ENCODE measurements at regions not wholly inside any gene's neighbourhood (a gene's known extent, or its start where the extent isn't known, plus 50 kb on each side); places are given as distances from the start of the nearest gene placed in this dataset.

- no peak for ATAC-seq
Observed at GRCh38 chr12:92492291-92492690, 210.5 kb upstream of the PLEKHG7 start.

- no peak for ATAC-seq
Observed at GRCh38 chr12:92489781-92490180, 213.0 kb upstream of the PLEKHG7 start.

GRCh38 chr12:92488735-92489134, 214.1 kb upstream of the PLEKHG7 start:
- peak in 1 of 2 donors; percentile 27 for ATAC-seq

GRCh38 chr12:92487138-92487485, 215.7 kb upstream of the PLEKHG7 start:
- no peak for ATAC-seq

GRCh38 chr12:92486443-92487137, 216.2 kb upstream of the PLEKHG7 start:
- ATAC-seq: no peak

- no peak for ATAC-seq
Observed at GRCh38 chr12:92485351-92486348, 217.1 kb upstream of the PLEKHG7 start.

GRCh38 chr12:92482599-92482998, 220.2 kb upstream of the PLEKHG7 start:
- no peak for ATAC-seq

- ATAC-seq: no peak
Observed at GRCh38 chr12:92481066-92481465, 221.7 kb upstream of the PLEKHG7 start.

GRCh38 chr12:92478692-92479091, 224.1 kb upstream of the PLEKHG7 start:
- no peak for ATAC-seq

GRCh38 chr12:92476844-92477243, 225.9 kb upstream of the PLEKHG7 start:
- no peak for ATAC-seq

- ATAC-seq: no peak
Observed at GRCh38 chr12:92473564-92473963, 229.2 kb upstream of the PLEKHG7 start.

- ATAC-seq: no peak
Observed at GRCh38 chr12:92472201-92472600, 230.6 kb upstream of the PLEKHG7 start.

GRCh38 chr12:92471551-92471950, 231.2 kb upstream of the PLEKHG7 start:
- ATAC-seq: no peak

- peak; percentile 94 to 97 for ATAC-seq
Observed at GRCh38 chr12:92470608-92471021, 232.2 kb upstream of the PLEKHG7 start.

- no peak for ATAC-seq
Observed at GRCh38 chr12:92469837-92470236, 233.0 kb upstream of the PLEKHG7 start.

GRCh38 chr12:92468358-92469020, 234.3 kb upstream of the PLEKHG7 start:
- no peak for ATAC-seq

GRCh38 chr12:92467886-92468285, 234.9 kb upstream of the PLEKHG7 start:
- ATAC-seq: no peak

- no peak for ATAC-seq
Observed at GRCh38 chr12:92466391-92467305, 236.1 kb upstream of the PLEKHG7 start.

GRCh38 chr12:92465786-92466295, 236.9 kb upstream of the PLEKHG7 start:
- ATAC-seq: no peak

- ATAC-seq: no peak
Observed at GRCh38 chr12:92464911-92465310, 237.9 kb upstream of the PLEKHG7 start.

- ATAC-seq: no peak
Observed at GRCh38 chr12:92463171-92463570, 239.6 kb upstream of the PLEKHG7 start.

- no peak for ATAC-seq
Observed at GRCh38 chr12:92462527-92462926, 240.3 kb upstream of the PLEKHG7 start.
